ENCODE measurements at regions not wholly inside any gene's neighbourhood (a gene's known extent, or its start where the extent isn't known, plus 50 kb on each side); places are given as distances from the start of the nearest gene placed in this dataset.

DNA sequence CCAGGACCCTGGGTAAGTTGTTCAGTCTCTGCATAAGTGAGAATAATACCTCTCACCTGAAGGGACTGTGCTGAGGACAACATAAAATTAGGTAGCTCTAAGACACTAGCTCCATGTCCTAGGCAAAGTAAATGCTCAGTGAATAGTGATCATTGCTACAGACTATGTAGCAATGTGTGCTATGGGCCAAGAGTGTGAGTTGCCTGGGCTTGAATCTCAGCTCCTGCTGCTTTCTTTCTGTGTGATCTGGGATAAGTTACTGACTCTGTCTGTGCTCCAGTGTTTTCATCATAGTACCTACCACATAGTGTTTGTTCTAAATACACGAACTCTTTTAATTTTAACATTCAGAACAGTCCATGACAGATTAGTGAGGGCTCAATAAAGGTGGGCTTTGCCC lies 81.1 kb upstream of the MFGE8 start:
- TF ChIP-seq CTCF (IDR thresholded peaks at IDR 0.05; ENCODE audit: low read depth, low read length), result no peak
- no peak for TF ChIP-seq EZH2phosphoT487 (IDR thresholded peaks at IDR 0.05; ENCODE audit: low read depth)

All from OCI-LY3 (cell line).